Heart right ventricle (tissue), 16 donors: ENCODE measurements at regions not wholly inside any gene's neighbourhood (a gene's known extent, or its start where the extent isn't known, plus 50 kb on each side); places are given as distances from the start of the nearest gene placed in this dataset.
"Not testable (repeated sequence)": the region's sequence is repeated elsewhere in the genome, so short reads cannot be mapped to it uniquely, and the experiment has no call there.

Experiments
- ATAC-seq, 8 donors: fragments of 200-7000 bp; cut with Tn5 transposase; one replicate each; pipeline ENCODE4 v1.9.1; 2020; ENCODE audit warnings: mild to moderate bottlenecking in 8 of 8, moderate library complexity in 8 of 8, moderate number of reproducible peaks in 1 of 8
- DNase-seq, 2 donors: peaks; one replicate each; pipeline ENCODE4 v3.0.0-alpha.2; 2020
- H3K27ac ChIP-seq, 10 donors: fragments of 200-600 bp; sonication (generic) in 2 of 10; one replicate each; pipeline versions ENCODE4 v1.5.0 to v1.8.0; 2020 to 2022; ENCODE audit warnings: mild to moderate bottlenecking in 3 of 10
- H3K27me3 ChIP-seq, 7 donors: fragments of 200-600 bp; one replicate each; pipeline ENCODE4 v1.8.0; 2021 to 2022; ENCODE audit warnings: mild to moderate bottlenecking in 2 of 7
- H3K36me3 ChIP-seq, 9 donors: fragments of 200-600 bp; sonication (generic) in 1 of 9; one replicate each; pipeline versions ENCODE4 v1.5.0 to v1.8.0; 2020 to 2022; ENCODE audit warnings: mild to moderate bottlenecking in 2 of 9
- H3K4me1 ChIP-seq, 9 donors: fragments of 200-600 bp; sonication (generic) in 1 of 9; one replicate each; pipeline versions ENCODE4 v1.5.0 to v1.8.0; 2020 to 2022; ENCODE audit warnings: mild to moderate bottlenecking in 4 of 9
- H3K4me3 ChIP-seq, 10 donors: fragments of 200-600 bp; sonication (generic) in 2 of 10; one replicate each; pipeline versions ENCODE4 v1.5.0 to v1.8.0; 2020 to 2022; ENCODE audit warnings: mild to moderate bottlenecking in 7 of 10, moderate library complexity in 2 of 10
- H3K9me3 ChIP-seq, 11 donors: fragments of 200-600 bp in 10 of 11; sonication (generic) in 2 of 11; one replicate each; pipeline versions ENCODE4 v1.5.0 to v1.8.0; 2013 to 2022; ENCODE audit warnings: mild to moderate bottlenecking in 2 of 11, control low read depth in 1 of 11, moderate library complexity in 1 of 11
- WGBS, 2 donors: extraction: QIAGEN DNeasy Blood & Tissue Kit; methylation state at CpG; one replicate each; pipeline ENCODE4 v1.1.7; 2013; ENCODE audit warnings: inconsistent platforms in 1 of 2; 5-methylcytosine and 5-hydroxymethylcytosine counted together
- intact Hi-C, 10 donors: fragments of 100-400 bp; cut with DNase I; formaldehyde crosslinking; loops; one replicate each; pipeline versions ENCODE4 v1.11.1 to v1.14.2; 2022
- TF ChIP-seq, protein P1 (sequence below), 9 donors: fragments of 200-600 bp; sonication (generic) in 2 of 9; IDR thresholded peaks; one replicate each; pipeline versions ENCODE4 v1.5.0 to v1.8.0; 2021 to 2022; ENCODE audit warnings: antibody characterized with exemption in 9 of 9, mild to moderate bottlenecking in 5 of 9, moderate library complexity in 1 of 9
- donor health status: Arrhythmogenic right ventricular cardiomyopathy.
- donor health status: ischemic (EF 13 %, LVEDD 7.1; RV severe dilation, severe dysfunction).
- donor health status: healthy with polysubstance abuse.
- donor health status: DM: no; HTN: yes; CAD: no.
- donor health status: DM: no; HTN: no; CAD: no.
- donor health status: ischemic (EF 25% LVEDD 6.9; RV normal size, moderate dysfunction).
- donor health status: ischemic (EF 25% LVEDD 5.7; RV mildly dilated, moderate dysfunction).
- donor health status: healthy.
- donor health status: DM: yes; HTN: yes; CAD: no.
- donor health status: Ischemic cardiomyopathy.
- donor health status: ischemic (EF 35%, LVEDD 5.7; RV mildly dilated, moderate dysfunction).
- donor health status: nonischemic (EF 11% LVEDD 7.7; RV severe dilation, severe dysfunction).
- donor health status: DM: yes; HTN: yes; CAD: no.
- donor health status: PGD.
- donor health status: ischemic (EF 29% LVEDD 5.4; RV normal size, mild dysfunction).
- donor health status: nonischemic (EF 23%, LVEDD 6.1; RV moderate dilation, normal function).

DNA sequence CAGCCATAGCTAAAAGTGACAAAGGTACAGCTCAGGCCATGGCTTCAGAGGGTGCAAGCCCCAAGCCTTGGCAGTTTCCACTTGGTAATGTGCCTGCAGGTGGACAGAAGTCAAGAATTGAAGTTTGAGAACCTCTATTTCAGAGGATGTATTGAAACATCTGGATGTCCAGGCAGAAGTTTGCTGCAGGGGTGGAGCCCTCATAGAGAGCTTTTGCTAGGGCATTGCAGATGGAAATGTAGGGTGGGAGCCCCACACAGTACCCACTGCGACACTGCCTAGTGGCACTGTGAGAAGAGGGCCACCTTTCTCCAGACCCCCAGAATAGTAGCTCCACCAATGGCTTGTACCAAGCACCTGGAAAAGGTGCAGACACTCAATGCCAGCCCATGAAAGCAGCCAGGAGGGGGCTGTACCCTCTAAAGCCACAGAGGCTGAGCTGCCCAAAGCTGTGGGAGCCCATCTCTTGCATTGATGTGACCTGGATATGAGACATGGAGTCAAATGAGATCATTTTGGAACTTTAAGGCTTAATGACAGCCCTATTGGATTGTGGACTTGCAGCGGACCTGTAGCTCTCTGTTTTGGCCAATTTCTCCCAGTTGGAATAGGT, 1299.4 kb upstream of the MAP3K7 start:
- ATAC-seq, result no peak
- H3K4me1 ChIP-seq, result no peaks in the 10 kb centered on the region
- H3K27me3 ChIP-seq, result no peaks in the 10 kb centered on the region
- no peak overlapping the region for H3K4me3 ChIP-seq
- 73 to 99% methylated on average over 2 of the region's 2 CpGs for WGBS, 2 donors
- peaks cover 0 to 53% (median 9%) of the 10 kb centered on the region in 11 donors for H3K9me3 ChIP-seq
- no peak overlapping the region for H3K27ac ChIP-seq
- DNase-seq, result no peak
- TF ChIP-seq, protein P1, sequence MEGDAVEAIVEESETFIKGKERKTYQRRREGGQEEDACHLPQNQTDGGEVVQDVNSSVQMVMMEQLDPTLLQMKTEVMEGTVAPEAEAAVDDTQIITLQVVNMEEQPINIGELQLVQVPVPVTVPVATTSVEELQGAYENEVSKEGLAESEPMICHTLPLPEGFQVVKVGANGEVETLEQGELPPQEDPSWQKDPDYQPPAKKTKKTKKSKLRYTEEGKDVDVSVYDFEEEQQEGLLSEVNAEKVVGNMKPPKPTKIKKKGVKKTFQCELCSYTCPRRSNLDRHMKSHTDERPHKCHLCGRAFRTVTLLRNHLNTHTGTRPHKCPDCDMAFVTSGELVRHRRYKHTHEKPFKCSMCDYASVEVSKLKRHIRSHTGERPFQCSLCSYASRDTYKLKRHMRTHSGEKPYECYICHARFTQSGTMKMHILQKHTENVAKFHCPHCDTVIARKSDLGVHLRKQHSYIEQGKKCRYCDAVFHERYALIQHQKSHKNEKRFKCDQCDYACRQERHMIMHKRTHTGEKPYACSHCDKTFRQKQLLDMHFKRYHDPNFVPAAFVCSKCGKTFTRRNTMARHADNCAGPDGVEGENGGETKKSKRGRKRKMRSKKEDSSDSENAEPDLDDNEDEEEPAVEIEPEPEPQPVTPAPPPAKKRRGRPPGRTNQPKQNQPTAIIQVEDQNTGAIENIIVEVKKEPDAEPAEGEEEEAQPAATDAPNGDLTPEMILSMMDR (IDR thresholded peaks at IDR 0.05), result no peak
- H3K36me3 ChIP-seq, result no peaks in the 10 kb centered on the region
- intact Hi-C loops, result no loop called here

DNA sequence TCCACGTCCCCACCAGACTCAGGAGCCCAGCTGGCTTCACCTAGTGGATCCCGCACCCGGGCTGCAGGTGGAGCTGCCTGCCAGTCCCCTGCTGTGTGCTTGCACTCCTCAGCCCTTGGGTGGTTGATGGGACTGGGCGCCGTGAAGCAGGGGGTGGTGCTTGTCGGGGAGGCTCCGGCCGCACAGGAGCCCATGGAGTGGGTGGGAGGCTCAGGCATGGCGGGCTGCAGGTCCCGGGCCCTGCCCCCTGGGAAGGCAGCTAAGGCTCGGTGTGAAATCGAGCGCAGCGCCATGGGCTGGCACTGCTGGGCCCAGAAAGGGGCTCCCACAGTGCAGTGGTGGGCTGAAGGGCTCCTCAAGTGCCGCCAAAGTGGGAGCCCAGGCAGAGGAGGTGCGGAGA, 1294.9 kb upstream of the MAP3K7 start:
- H3K9me3 ChIP-seq, result peaks cover 0 to 22% (median 8%) of the 10 kb centered on the region in 11 donors
- DNase-seq, intact Hi-C loops, H3K4me1 ChIP-seq, H3K4me3 ChIP-seq, ATAC-seq, H3K27me3 ChIP-seq, H3K36me3 ChIP-seq, H3K27ac ChIP-seq: not testable (repeated sequence)
- 93 to 95% methylated on average over 15 of the region's 16 CpGs for WGBS, 2 donors

DNA sequence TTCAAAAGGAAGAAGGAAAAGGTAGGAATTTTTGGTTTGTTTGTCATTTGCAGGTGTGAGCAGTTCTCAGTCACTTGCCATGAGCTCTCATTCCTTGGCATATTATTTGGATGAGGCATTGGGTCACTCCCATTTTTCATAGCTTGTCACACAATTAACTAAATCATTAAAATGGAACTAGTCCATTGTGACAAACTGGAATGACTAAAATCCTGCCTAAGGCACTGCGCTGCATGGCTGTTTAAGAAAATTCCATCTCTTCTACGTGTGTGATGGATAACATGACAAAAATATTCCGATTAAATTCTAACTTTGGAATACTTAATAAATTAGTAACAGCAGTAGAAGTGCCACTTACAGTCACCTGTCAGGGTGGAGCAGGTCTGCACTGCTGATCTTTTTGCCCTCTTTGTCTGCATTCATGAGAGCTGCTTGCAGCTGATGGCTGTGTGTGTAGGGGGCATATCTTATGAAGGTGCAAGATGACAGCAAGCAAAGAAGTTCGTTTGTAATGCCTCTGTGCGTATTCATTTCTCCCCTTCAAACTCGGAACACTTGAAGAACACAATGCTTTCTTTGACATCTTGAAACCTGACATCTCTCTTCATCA, 1292.6 kb upstream of the MAP3K7 start:
- Histone ChIP-seq H3K27ac (no peak overlapping the region), H3K9me3 (no peaks in the 10 kb centered on the region), H3K36me3 (no peaks in the 10 kb centered on the region), H3K27me3 (no peaks in the 10 kb centered on the region), H3K4me1 (no peaks in the 10 kb centered on the region), H3K4me3 (no peak overlapping the region)
- DNase-seq (no peak), ATAC-seq (no peak)
- intact Hi-C loops, result no loop called here
- 74 to 83% methylated on average over 6 of the region's 6 CpGs for WGBS, 2 donors
- TF ChIP-seq, protein P1 (IDR thresholded peaks at IDR 0.05), result no peak

DNA sequence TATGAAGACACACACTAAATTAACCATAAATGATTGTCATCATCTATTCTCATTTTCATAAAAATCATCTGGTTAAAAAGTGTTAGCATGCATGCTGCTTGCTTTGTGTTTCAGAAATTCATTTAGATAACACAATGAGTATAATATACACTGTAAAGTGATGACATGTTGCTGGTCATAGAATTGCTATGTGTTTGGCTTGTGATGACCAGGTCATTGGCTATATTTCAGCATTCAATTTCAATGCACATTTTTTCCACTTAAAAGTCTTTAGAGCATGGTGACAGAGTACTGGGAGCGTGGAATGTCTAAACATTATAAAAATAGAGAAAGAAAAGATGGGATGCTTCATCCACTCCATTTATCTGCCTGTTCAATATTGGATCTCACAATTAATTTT, 1291.1 kb upstream of the MAP3K7 start:
- TF ChIP-seq, protein P1 (IDR thresholded peaks at IDR 0.05), result no peak
- intact Hi-C loops, result no loop called here
- no peaks in the 10 kb centered on the region for H3K9me3 ChIP-seq
- H3K36me3 ChIP-seq, result no peaks in the 10 kb centered on the region
- WGBS, 2 donors, result 63 to 75% methylated on average over 1 of the region's 1 CpG
- no peak for DNase-seq
- H3K27ac ChIP-seq, result no peak overlapping the region
- H3K4me3 ChIP-seq, result no peak overlapping the region
- no peaks in the 10 kb centered on the region for H3K4me1 ChIP-seq
- H3K27me3 ChIP-seq, result no peaks in the 10 kb centered on the region
- no peak for ATAC-seq

DNA sequence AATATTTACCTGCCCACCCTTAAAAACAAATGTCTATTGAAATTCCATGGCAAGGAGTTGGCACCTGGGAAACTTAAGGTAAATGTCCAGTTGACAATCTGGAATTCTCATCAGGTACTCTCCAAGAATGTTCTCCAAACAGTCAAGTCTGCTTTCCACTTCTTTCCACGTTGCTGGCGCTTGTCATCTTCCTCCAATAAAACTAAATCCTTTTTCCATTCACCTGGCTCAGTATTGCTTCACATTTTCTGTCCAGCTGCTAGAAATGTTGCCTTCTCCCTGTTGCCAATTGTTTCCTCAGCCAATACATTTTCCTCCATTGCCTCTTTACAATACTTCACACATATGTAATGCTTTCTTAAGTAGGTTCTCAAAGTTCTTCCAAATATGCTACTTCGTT, 1288.1 kb upstream of the MAP3K7 start:
- no peak overlapping the region for H3K4me3 ChIP-seq
- TF ChIP-seq, protein P1 (IDR thresholded peaks at IDR 0.05), result no peak
- no peaks in the 10 kb centered on the region for H3K36me3 ChIP-seq
- ATAC-seq (no peak), DNase-seq (no peak)
- H3K27ac ChIP-seq, result no peak overlapping the region
- intact Hi-C loops, result no loop called here
- H3K27me3 ChIP-seq, result no peaks in the 10 kb centered on the region
- H3K4me1 ChIP-seq, result no peaks in the 10 kb centered on the region
- peaks cover 0 to 6% (median 0%) of the 10 kb centered on the region in 11 donors for H3K9me3 ChIP-seq
- 65 to 76% methylated on average over 3 of the region's 3 CpGs for WGBS, 2 donors
